Thymus (tissue), 11 donors: ENCODE measurements at regions not wholly inside any gene's neighbourhood (a gene's known extent, or its start where the extent isn't known, plus 50 kb on each side); places are given as distances from the start of the nearest gene placed in this dataset.

Source experiments
- DNase-seq, 9 donors: peaks; one replicate each; pipeline ENCODE4 v3.0.0-alpha.2; 2013; ENCODE audit warnings: low spot score in 9 of 9, low read depth in 6 of 9, missing footprints in 1 of 9
- H3K27ac ChIP-seq, 2 donors: one replicate each; pipeline ENCODE4 v1.5.1; 2013; ENCODE audit warnings: control low read depth in 1 of 2, low read depth in 1 of 2, low read length in 1 of 2, mild to moderate bottlenecking in 1 of 2, moderate library complexity in 1 of 2
- H3K27me3 ChIP-seq, 2 donors: one replicate each; pipeline ENCODE4 v1.5.1; 2013; ENCODE audit warnings: low read length in 1 of 2; ENCODE audit not compliant: control insufficient read depth in 2 of 2, insufficient read depth in 1 of 2
- H3K36me3 ChIP-seq, 2 donors: one replicate each; pipeline ENCODE4 v1.5.1; 2013; ENCODE audit warnings: low read length in 1 of 2, mild to moderate bottlenecking in 1 of 2, moderate library complexity in 1 of 2; ENCODE audit not compliant: control insufficient read depth in 2 of 2, insufficient read depth in 2 of 2
- H3K4me1 ChIP-seq, 2 donors: one replicate each; pipeline ENCODE4 v1.5.1; 2013; ENCODE audit warnings: low read length in 2 of 2; ENCODE audit not compliant: control insufficient read depth in 2 of 2, insufficient read depth in 2 of 2
- H3K4me3 ChIP-seq, 2 donors: one replicate each; pipeline ENCODE4 v1.5.1; 2013; ENCODE audit warnings: low read length in 2 of 2, control low read depth in 1 of 2, mild to moderate bottlenecking in 1 of 2
- H3K9me3 ChIP-seq, 2 donors: one replicate each; pipeline ENCODE4 v1.5.1; 2013; ENCODE audit warnings: low read length in 1 of 2, mild to moderate bottlenecking in 1 of 2; ENCODE audit not compliant: control insufficient read depth in 2 of 2, insufficient read depth in 1 of 2
- WGBS: extraction: QIAGEN DNeasy Blood & Tissue Kit; methylation state at CpG from one replicate; pipeline ENCODE4 v1.1.7; 2013; 5-methylcytosine and 5-hydroxymethylcytosine counted together
- donor health status: healthy.

- WGBS = 51% methylated on average over 30 of the region's 30 CpGs
- no peak overlapping the region for H3K27ac ChIP-seq
- H3K27me3 ChIP-seq = peaks cover 0 to 37% of the 10 kb centered on the region in 2 donors
- H3K4me3 ChIP-seq = no peak overlapping the region
- H3K4me1 ChIP-seq = peaks cover 30 to 43% of the 10 kb centered on the region in 2 donors
- DNase-seq = peak in 6 of 9 donors; percentile 60 to 83 (median 76)
- H3K36me3 ChIP-seq = no peaks in the 10 kb centered on the region
- H3K9me3 ChIP-seq = peaks cover 0 to 19% of the 10 kb centered on the region in 2 donors
Measured at GRCh38 chr16:89037261-89038152, 56.1 kb upstream of the ACSF3 start.

DNA sequence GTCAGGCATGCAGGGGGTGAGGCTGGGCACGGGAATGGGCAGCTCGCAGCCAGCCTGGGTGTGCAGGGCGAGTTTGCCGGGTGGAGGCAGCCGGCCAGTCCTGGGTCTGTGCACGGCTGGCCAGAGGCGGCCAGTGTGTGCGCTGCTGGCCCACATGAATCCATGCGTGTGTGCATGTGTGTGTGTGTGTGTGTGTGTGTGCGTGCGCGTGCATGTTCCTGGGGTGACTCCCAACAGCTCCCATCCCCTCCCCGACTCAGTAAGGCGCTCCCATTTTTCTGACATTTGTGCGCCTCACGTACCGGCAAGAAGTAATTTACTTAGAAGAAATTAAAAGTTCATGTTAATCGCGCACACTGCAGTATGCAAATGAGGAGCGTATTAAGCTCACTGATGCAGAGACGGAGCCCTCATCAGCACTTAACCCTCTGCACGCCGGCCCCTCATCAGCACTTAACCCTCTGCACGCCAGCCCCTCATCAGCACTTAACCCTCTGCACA lies 55.4 kb upstream of the ACSF3 start:
- peaks cover 24 to 36% of the 10 kb centered on the region in 2 donors for H3K4me1 ChIP-seq
- 75% methylated on average over 24 of the region's 24 CpGs for WGBS
- peaks cover 0 to 40% of the 10 kb centered on the region in 2 donors for H3K27me3 ChIP-seq
- H3K9me3 ChIP-seq = peaks cover 0 to 19% of the 10 kb centered on the region in 2 donors
- no peak overlapping the region for H3K4me3 ChIP-seq
- no peaks in the 10 kb centered on the region for H3K36me3 ChIP-seq
- DNase-seq = no peak
- H3K27ac ChIP-seq = no peak overlapping the region

DNA sequence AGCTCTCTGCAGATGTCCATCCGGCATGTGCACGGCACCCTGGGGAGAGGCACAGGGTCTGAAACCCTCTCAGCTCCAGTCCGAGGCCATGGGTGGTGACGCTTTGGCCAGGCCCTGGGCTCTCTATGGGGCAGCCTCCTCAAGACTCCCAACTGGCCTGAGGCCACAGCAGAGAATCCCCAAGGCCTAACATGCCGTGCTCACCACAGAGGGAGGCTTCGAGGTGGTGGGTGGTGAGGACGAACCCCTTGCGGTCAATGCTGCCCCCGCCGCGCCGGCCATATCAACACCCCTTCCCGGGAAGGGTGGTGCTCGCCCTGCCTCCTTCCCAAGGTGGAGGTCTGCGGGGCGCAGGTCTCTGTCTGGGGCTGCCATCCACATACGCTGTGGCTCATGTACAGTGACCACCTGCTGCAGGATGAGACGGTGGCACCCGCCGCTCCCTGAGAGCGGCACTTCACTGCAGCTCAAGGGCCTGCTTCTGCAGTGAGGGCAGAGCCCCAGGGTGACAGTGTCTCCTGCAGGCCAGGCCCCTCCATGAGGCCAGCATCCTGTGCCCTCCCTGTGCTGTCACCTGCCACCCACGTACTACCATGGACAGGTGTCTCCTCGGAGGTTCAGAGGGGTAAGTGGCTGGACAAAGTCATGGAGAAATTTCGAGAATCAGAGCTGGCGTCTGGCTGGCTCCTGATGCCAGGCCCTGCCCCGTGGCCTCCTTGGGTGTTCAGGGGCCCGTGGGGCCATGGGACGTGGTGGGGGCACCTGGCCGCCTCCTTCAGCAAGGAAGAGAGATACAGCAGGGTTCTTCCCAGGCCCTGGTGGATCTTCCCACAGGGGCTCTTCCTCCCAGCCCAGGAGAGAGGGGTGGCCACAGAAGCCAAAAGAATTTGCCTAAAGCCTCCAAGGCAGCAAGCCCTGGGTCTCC lies 54.6 kb upstream of the ACSF3 start:
- Histone ChIP-seq H3K4me3 (no peak overlapping the region), H3K4me1 (peaks cover 16 to 28% of the 10 kb centered on the region in 2 donors), H3K9me3 (peaks cover 0 to 17% of the 10 kb centered on the region in 2 donors), H3K27me3 (peaks cover 0 to 42% of the 10 kb centered on the region in 2 donors), H3K36me3 (no peaks in the 10 kb centered on the region), H3K27ac (no peak overlapping the region)
- no peak for DNase-seq
- WGBS = 94% methylated on average over 29 of the region's 29 CpGs

- no peak for DNase-seq
- peaks cover 0 to 49% of the 10 kb centered on the region in 2 donors for H3K27me3 ChIP-seq
Measured at GRCh38 chr16:89039756-89040155, 53.9 kb upstream of the ACSF3 start.

DNA sequence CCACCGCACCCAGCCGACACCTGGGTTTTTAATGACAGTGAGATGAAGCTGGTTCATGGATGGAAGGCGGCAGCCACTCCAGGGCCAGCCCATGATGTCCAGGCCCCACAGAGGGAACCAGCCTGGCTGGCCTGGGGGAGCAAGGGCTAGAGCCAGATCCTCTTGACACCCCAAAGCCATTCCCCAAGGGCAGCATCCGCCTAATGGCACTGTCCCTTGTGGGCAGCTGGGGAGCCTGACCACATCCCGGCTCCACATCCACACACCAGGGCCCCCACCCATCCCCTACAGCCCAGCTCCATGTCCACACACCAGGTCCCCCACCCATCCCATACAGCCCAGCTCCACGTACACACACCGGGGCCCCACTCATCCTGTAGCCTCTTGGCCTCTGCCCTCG lies 53.3 kb upstream of the ACSF3 start:
- 92% methylated on average over 8 of the region's 8 CpGs for WGBS
- Histone ChIP-seq H3K36me3 (no peaks in the 10 kb centered on the region), H3K27ac (no peak overlapping the region), H3K27me3 (peaks cover 0 to 55% of the 10 kb centered on the region in 2 donors), H3K4me3 (no peak overlapping the region), H3K9me3 (peaks cover 0 to 18% of the 10 kb centered on the region in 2 donors), H3K4me1 (peaks cover 5 to 15% of the 10 kb centered on the region in 2 donors)
- DNase-seq = no peak

More at GRCh38 chr16:89039756-89040155, 53.9 kb upstream of the ACSF3 start:
- Histone ChIP-seq H3K9me3 (peaks cover 0 to 17% of the 10 kb centered on the region in 2 donors), H3K36me3 (no peaks in the 10 kb centered on the region), H3K4me1 (peaks cover 9 to 21% of the 10 kb centered on the region in 2 donors), H3K27ac (no peak overlapping the region), H3K4me3 (no peak overlapping the region)
- whole genome bisulfite sequencing = 95% methylated on average over 18 of the region's 18 CpGs

DNA sequence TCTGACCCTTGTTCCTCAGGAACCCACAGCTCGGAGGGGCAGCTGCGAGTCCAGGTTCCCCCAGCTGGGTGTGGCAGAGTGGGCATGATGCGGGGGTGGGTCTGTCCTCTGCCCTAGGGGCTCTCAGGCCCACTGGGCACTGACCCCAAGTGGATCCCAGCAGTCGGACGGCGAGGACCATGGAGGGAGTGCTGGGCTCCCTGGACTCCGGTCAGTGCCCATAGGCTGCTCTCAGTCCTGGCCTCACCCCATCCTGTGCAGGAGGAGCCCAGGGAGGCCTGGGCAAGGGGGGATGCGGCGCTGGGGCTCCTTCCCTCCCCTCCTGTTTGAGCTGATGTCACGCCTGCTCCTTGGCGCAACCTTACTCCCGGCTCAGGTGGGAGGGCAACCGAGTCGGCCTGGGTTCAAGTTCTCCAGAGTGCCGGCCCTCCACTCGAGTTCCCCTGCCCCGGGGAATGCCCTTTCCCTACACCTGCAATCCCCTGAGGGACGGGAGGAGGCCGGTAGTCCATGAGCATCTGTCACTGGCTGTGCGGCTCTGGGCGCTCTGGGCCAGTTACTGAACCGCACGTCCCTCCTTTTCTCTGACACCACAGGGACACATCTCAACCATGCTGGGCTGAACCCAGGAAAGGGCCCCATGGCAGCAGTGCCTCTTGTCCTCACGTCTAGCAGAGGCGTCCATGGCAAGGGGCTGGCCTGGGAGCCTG lies 52.6 kb upstream of the ACSF3 start:
- no peak for DNase-seq

DNA sequence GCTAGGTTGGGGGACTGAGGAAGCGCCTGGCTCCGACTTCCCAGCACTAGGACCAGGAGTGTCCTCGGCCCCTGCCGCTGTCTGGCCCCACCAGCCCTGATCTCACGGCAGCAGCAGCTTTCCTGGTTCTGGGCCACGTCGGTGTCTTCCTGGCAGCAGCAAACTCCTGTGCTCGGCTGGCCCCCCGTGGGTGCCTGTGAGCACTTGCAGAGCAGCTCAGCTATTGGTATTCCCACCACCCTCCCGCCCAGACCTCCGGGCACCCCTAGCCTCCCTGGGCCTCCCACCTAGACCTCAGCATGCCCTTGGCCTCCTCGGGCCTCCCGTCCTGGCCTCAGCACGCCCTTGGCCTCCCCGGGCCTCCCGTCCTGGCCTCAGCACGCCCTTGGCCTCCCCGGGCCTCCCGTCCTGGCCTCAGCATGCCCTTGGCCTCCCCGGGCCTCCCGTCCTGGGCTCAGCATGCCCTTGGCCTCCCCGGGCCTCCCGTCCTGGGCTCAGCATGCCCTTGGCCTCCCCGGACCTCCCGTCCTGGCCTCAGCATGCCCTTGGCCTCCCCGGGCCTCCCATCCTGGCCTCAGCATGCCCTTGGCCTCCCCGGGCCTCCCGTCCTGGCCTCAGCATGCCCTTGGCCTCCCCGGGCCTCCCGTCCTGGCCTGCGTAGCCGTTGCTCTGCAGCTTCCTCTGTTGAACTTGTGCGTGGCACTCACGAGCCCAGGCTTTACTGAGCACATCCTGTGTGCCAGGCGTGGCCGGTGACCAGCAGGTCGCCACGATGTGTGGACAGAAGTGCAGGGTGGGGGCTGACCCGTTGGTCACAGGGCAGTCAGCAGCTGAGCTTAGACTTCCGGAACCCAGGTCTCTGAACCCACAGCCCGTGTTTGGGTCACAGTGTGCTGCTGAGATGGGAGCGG lies 51.8 kb upstream of the ACSF3 start:
- 94% methylated on average over 42 of the region's 42 CpGs for WGBS
- Histone ChIP-seq H3K36me3 (no peaks in the 10 kb centered on the region), H3K27me3 (peaks cover 0 to 55% of the 10 kb centered on the region in 2 donors), H3K27ac (no peak overlapping the region), H3K4me1 (peaks cover 0 to 3% of the 10 kb centered on the region in 2 donors), H3K9me3 (peaks cover 0 to 21% of the 10 kb centered on the region in 2 donors), H3K4me3 (no peak overlapping the region)
- no peak for DNase-seq

More for the DNA sequence above, 52.6 kb upstream of the ACSF3 start:
- no peaks in the 10 kb centered on the region for H3K36me3 ChIP-seq
- H3K4me3 ChIP-seq = no peak overlapping the region
- WGBS = 97% methylated on average over 25 of the region's 25 CpGs
- no peak overlapping the region for H3K27ac ChIP-seq
- H3K27me3 ChIP-seq = peaks cover 0 to 54% of the 10 kb centered on the region in 2 donors
- peaks cover 0 to 8% of the 10 kb centered on the region in 2 donors for H3K4me1 ChIP-seq
- H3K9me3 ChIP-seq = peaks cover 0 to 22% of the 10 kb centered on the region in 2 donors
